ENCODE measurements at regions not wholly inside any gene's neighbourhood (a gene's known extent, or its start where the extent isn't known, plus 50 kb on each side); places are given as distances from the start of the nearest gene placed in this dataset.

- TF ChIP-seq, protein P1, sequence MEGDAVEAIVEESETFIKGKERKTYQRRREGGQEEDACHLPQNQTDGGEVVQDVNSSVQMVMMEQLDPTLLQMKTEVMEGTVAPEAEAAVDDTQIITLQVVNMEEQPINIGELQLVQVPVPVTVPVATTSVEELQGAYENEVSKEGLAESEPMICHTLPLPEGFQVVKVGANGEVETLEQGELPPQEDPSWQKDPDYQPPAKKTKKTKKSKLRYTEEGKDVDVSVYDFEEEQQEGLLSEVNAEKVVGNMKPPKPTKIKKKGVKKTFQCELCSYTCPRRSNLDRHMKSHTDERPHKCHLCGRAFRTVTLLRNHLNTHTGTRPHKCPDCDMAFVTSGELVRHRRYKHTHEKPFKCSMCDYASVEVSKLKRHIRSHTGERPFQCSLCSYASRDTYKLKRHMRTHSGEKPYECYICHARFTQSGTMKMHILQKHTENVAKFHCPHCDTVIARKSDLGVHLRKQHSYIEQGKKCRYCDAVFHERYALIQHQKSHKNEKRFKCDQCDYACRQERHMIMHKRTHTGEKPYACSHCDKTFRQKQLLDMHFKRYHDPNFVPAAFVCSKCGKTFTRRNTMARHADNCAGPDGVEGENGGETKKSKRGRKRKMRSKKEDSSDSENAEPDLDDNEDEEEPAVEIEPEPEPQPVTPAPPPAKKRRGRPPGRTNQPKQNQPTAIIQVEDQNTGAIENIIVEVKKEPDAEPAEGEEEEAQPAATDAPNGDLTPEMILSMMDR (IDR thresholded peaks at IDR 0.05), result no peak
Observed at GRCh38 chrX:9227276-9227675, 193.3 kb upstream of the FAM9B start.

- TF ChIP-seq, protein P1 (IDR thresholded peaks at IDR 0.05), result no peak
Observed at GRCh38 chrX:9231491-9231890, 197.6 kb upstream of the FAM9B start.

DNA sequence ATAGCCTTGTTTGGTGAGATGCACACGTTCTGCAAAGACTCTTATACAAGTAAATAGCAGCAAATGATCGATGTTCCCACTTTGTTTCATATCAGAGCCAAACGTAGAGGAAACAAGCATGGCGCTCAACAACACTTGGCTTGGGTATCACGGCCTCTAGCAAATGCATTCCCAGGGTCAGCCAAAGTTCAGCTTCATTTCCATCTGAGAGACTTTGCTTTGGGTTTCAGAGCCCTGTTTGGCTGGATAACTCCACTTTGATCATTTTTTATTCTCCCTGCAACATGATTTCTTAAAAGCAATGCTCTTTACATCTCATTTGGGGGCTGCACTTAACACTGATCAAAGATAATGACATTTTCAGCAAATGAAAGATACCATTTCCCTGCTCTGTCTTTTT is 199.2 kb upstream of the FAM9B start:
- TF ChIP-seq, protein P1 (IDR thresholded peaks at IDR 0.05), result no peak

DNA sequence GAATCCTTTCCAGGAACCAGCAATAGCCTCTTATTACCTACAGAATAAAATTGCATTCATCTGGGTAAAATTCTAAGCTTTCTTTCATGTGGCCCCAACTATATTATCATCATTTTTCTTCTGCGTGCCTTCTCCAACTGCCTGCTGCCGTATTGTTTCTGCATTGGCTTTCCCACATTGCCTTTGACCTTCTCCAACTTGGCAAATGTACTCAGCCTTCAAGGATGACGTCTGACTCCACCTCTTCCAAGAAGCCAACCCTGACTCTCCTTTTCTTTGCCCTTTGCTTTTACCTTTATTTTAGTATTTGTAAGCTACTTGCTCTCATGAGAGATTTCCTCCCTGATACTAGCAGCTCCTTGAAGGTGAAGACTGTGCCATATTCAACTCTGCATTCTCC is 200.4 kb upstream of the FAM9B start:
- TF ChIP-seq, protein P1 (IDR thresholded peaks at IDR 0.05), result no peak

DNA sequence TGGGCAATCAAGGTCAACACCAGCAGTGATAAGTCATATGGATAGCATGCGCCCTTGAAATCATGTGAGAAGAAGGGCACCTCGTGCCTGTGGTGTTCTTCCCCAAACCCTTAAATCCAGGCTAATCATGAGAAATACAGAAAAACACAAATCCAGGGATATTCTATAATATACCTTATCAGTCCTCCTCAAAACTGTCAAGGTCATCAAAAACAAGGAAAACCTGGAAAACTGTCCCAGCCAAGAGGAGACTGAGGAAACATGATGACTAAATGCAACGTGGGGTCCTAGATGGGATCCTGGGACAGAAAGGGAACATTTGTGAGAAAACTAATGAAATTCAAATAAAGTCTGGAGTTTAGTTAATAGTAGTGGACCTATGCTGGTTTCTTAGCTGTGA is 201.8 kb upstream of the FAM9B start:
- TF ChIP-seq, protein P1 (IDR thresholded peaks at IDR 0.05), result no peak

DNA sequence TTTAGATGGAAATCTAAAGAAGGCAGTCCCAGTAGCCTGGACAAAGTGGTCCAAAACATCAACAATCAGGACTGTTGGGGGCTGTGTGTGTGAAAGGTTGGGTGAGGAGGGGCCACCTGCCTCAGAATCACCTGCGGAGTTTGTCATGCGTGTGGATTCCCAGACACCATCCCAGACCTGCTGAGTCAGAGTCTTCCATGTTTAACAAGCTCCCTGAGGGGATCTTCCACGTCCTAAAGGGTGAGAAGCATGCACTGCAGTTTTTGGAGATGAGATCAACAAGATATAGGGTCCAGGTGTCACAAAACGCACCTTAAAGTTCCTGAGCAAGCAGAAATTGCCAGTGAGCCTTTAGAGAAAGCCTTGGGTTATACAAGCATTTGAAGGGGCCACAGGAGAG is 207.0 kb upstream of the FAM9B start:
- TF ChIP-seq, protein P1 (IDR thresholded peaks at IDR 0.05), result no peak

- TF ChIP-seq, protein P1 (IDR thresholded peaks at IDR 0.05), result no peak
Observed at GRCh38 chrX:9241427-9241826, 207.5 kb upstream of the FAM9B start.

Data from LNCAP (cell line).